Thyroid gland (tissue), 4 donors: ENCODE measurements at regions not wholly inside any gene's neighbourhood (a gene's known extent, or its start where the extent isn't known, plus 50 kb on each side); places are given as distances from the start of the nearest gene placed in this dataset.
"Not testable (repeated sequence)": the region's sequence is repeated elsewhere in the genome, so short reads cannot be mapped to it uniquely, and the experiment has no call there.

ENCODE experiments used
- DNase-seq, 2 donors: peaks; one replicate each; pipeline ENCODE4 v3.0.0-alpha.2; 2019
- H3K27ac ChIP-seq, 3 donors: fragments of 200-600 bp; sonication (generic); 1 replicate in 2 of 3; 2 replicates in 1 of 3; pipeline ENCODE4 v1.5.1; 2016 to 2019; ENCODE audit warnings: mild to moderate bottlenecking in 1 of 3, moderate library complexity in 1 of 3
- H3K27me3 ChIP-seq: fragments of 200-600 bp; sonication (generic); one replicate; pipeline ENCODE4 v1.5.1; 2019
- H3K36me3 ChIP-seq, 2 donors: fragments of 200-600 bp; sonication (generic); one replicate each; pipeline ENCODE4 v1.5.1; 2016 to 2019
- H3K4me1 ChIP-seq, 2 donors: fragments of 200-600 bp; sonication (generic); one replicate each; pipeline ENCODE4 v1.5.1; 2017 to 2019
- H3K4me3 ChIP-seq, 3 donors: fragments of 200-600 bp; sonication (generic); replicated peaks in 1 of 3; 1 replicate in 2 of 3; 2 replicates in 1 of 3; pipeline ENCODE4 v1.5.1; 2016; ENCODE audit warnings: mild to moderate bottlenecking in 1 of 3
- H3K9me3 ChIP-seq: fragments of 200-600 bp; sonication (generic); one replicate; pipeline ENCODE4 v1.5.1; 2017
- POLR2A ChIP-seq, 2 donors: fragments of 450-650 bp; IDR thresholded peaks; one replicate each; pipeline ENCODE4 v1.6.1; 2017; ENCODE audit warnings: antibody characterized with exemption in 2 of 2, mild to moderate bottlenecking in 2 of 2, moderate library complexity in 1 of 2
- WGBS, 2 donors: methylation state at CpG; one replicate each; pipeline ENCODE4 v1.1.5; 2017; 5-methylcytosine and 5-hydroxymethylcytosine counted together
- intact Hi-C: fragments of 100-400 bp; cut with DNase I; formaldehyde crosslinking; loops from one replicate; pipeline ENCODE4 v1.15.1; 2023
- TF ChIP-seq, protein P1 (sequence below), 6 experiments: fragments of 200-600 bp in 3 of 6; fragments of 450-650 bp in 3 of 6; sonication (generic) in 3 of 6; IDR thresholded peaks; one replicate each; pipeline ENCODE4 v1.5.1; 2016 to 2019; ENCODE audit warnings: antibody characterized with exemption in 6 of 6, mild to moderate bottlenecking in 2 of 6, inconsistent platforms in 1 of 6, moderate library complexity in 1 of 6

DNA sequence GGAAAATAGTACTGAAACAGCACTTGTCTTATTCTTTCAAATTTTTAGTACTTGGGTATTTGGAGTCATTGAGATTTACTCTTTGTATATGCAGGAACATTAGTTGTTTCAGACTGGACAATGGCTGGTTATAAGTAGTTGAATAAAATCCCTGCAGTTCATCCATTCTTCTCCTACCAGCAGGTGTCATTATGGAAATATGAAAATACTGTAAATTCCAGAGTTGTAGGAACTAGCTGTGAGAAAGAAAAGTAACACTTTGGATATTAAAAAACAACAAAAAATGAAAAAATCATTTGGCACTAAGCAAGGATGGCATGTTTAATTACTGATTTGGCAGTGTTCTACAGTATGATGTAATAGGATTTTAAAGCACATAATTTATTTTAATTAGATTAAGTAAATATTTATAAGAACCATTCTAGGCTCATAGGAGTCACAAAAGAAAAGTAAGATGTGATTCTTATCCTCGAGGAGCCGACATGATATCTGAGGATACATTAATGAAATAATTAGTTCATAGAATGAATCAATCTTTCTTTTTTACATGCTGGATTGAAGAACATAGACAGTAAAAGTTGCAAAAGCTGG, 155.3 kb downstream of the KCNRG start:
- Histone ChIP-seq H3K9me3 (no peaks in the 10 kb centered on the region), H3K36me3 (no peaks in the 10 kb centered on the region), H3K4me1 (no peaks in the 10 kb centered on the region), H3K27ac (no peak overlapping the region), H3K27me3 (no peaks in the 10 kb centered on the region), H3K4me3 (no peak overlapping the region)
- TF ChIP-seq, protein P1, sequence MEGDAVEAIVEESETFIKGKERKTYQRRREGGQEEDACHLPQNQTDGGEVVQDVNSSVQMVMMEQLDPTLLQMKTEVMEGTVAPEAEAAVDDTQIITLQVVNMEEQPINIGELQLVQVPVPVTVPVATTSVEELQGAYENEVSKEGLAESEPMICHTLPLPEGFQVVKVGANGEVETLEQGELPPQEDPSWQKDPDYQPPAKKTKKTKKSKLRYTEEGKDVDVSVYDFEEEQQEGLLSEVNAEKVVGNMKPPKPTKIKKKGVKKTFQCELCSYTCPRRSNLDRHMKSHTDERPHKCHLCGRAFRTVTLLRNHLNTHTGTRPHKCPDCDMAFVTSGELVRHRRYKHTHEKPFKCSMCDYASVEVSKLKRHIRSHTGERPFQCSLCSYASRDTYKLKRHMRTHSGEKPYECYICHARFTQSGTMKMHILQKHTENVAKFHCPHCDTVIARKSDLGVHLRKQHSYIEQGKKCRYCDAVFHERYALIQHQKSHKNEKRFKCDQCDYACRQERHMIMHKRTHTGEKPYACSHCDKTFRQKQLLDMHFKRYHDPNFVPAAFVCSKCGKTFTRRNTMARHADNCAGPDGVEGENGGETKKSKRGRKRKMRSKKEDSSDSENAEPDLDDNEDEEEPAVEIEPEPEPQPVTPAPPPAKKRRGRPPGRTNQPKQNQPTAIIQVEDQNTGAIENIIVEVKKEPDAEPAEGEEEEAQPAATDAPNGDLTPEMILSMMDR (IDR thresholded peaks at IDR 0.05) = peak in 1 of 6 experiments; percentile 33
- no peak for TF ChIP-seq POLR2A (IDR thresholded peaks at IDR 0.05)
- WGBS, 2 donors = 81 to 88% methylated on average over 2 of the region's 2 CpGs
- intact Hi-C loops = no loop called here
- no peak for DNase-seq

- intact Hi-C loops = no loop called here
- TF ChIP-seq, protein P1 (IDR thresholded peaks at IDR 0.05) = no peak
- TF ChIP-seq POLR2A (IDR thresholded peaks at IDR 0.05) = no peak
- Histone ChIP-seq H3K4me1 (no peaks in the 10 kb centered on the region), H3K9me3 (no peaks in the 10 kb centered on the region), H3K36me3 (no peaks in the 10 kb centered on the region), H3K27ac (no peak overlapping the region), H3K27me3 (no peaks in the 10 kb centered on the region), H3K4me3 (no peak overlapping the region)
- DNase-seq = no peak
- WGBS, 2 donors = 97 to 98% methylated on average over 15 of the region's 15 CpGs
Measured at GRCh38 chr13:50171590-50172282, 156.5 kb downstream of the KCNRG start.

DNA sequence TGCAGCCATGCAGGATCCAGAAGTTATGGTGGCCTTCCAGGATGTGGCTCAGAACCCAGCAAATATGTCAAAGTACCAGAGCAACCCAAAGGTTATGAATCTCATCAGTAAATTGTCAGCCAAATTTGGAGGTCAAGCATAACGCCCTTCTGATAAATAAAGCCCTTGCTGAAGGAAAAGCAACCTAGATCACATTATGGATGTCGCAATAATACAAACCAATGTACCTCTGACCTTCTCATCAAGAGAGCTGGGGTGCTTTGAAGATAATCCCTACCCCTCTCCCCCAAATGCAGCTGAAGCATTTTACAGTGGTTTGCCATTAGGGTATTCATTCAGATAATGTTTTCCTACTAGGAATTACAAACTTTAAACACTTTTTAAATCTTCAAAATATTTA, 157.8 kb downstream of the KCNRG start:
- intact Hi-C loops, H3K27ac ChIP-seq, DNase-seq, H3K4me3 ChIP-seq, H3K9me3 ChIP-seq, H3K4me1 ChIP-seq, H3K27me3 ChIP-seq, H3K36me3 ChIP-seq: not testable (repeated sequence)
- WGBS, 2 donors = 94 to 96% methylated on average over 2 of the region's 2 CpGs

- Histone ChIP-seq H3K27ac (no peak overlapping the region), H3K9me3 (no peaks in the 10 kb centered on the region), H3K27me3 (no peaks in the 10 kb centered on the region), H3K4me1 (no peaks in the 10 kb centered on the region), H3K36me3 (no peaks in the 10 kb centered on the region), H3K4me3 (no peak overlapping the region)
- intact Hi-C loops = no loop called here
- 96 to 97% methylated on average over 1 of the region's 1 CpG for WGBS, 2 donors
- TF ChIP-seq, protein P1 (IDR thresholded peaks at IDR 0.05) = no peak
- no peak for TF ChIP-seq POLR2A (IDR thresholded peaks at IDR 0.05)
- DNase-seq = no peak
Measured at GRCh38 chr13:50174630-50175029, 159.4 kb downstream of the KCNRG start.

DNA sequence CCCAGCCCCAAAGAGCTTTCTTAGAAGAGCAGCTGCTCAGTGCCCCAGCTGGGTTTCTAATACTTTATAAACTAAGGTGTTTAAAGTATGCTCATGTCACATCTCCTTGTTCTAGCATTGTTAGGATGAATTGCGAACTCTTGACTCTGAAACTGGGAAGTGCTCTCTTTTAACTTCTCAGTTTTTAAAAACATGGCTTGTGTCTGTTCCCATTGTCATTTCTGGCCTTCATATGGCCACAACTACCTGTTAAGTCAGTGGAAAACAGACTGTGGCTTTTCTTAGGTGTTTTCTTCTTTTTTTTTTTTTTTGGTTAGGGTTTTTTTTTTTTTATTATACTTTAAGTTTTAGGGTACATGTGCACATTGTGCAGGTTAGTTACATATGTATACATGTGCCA, 164.7 kb downstream of the KCNRG start:
- H3K36me3 ChIP-seq = no peaks in the 10 kb centered on the region
- WGBS, 2 donors = 0 to 93% methylated on average over 1 of the region's 1 CpG
- intact Hi-C loops = no loop called here
- TF ChIP-seq, protein P1 (IDR thresholded peaks at IDR 0.05) = no peak
- no peak for TF ChIP-seq POLR2A (IDR thresholded peaks at IDR 0.05)
- DNase-seq = no peak
- no peaks in the 10 kb centered on the region for H3K27me3 ChIP-seq
- H3K27ac ChIP-seq = no peak overlapping the region
- no peak overlapping the region for H3K4me3 ChIP-seq
- H3K9me3 ChIP-seq = no peaks in the 10 kb centered on the region
- no peaks in the 10 kb centered on the region for H3K4me1 ChIP-seq

DNA sequence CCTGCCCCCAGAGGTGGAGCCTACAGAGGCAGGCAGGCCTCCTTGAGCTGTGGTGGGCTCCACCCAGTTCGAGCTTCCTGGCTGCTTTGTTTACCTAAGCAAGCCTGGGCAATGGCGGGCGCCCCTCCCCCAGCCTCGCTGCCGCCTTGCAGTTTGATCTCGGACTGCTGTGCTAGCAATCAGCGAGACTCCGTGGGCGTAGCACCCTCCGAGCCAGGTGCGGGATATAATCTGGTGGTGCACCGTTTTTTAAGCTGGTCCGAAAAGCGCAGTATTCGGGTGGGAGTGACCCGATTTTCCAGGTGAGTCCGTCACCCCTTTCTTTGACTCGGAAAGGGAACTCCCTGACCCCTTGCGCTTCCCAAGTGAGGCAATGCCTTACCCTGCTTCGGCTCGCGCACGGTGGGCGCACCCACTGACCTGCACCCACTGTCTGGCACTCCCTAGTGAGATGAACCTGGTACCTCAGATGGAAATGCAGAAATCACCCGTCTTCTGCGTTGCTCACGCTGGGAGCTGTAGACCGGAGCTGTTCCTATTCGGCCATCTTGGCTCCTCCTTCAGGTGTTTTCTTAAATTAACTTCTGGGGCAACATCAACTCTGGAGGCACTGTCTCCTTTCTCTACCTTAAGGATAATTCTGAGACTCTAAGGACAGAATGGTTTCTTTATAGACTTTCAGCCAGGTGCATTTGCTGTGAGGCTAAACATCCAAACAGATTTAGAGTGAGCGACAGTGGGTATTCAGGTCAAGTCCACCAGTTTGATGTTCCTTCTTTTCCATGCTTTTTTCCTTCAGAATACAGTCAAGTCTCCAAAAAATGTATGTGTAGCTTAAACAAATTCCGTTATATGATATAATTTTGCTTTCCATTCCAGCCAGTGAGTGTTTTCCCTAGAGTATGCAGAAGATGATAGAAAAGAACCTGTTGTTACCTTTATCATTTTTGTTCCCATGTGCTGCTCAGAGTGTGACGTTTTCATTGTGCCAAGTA, 170.8 kb downstream of the KCNRG start:
- H3K27me3 ChIP-seq, DNase-seq, H3K27ac ChIP-seq, H3K36me3 ChIP-seq, H3K4me3 ChIP-seq, H3K4me1 ChIP-seq, intact Hi-C loops, H3K9me3 ChIP-seq: not testable (repeated sequence)
- 95 to 98% methylated on average over 8 to 19 of the region's 32 CpGs for WGBS, 2 donors
